NCI-H1417 (cell line): ENCODE measurements at regions not wholly inside any gene's neighbourhood (a gene's known extent, or its start where the extent isn't known, plus 50 kb on each side); places are given as distances from the start of the nearest gene placed in this dataset.
"Not testable (repeated sequence)": the region's sequence is repeated elsewhere in the genome, so short reads cannot be mapped to it uniquely, and the experiment has no call there.

Experiments
- DNase-seq, 3 experiments: peaks; one replicate each; lab custom pipeline; 2025; lab: John Stamatoyannopoulos, UW

- not testable (repeated sequence) for DNase-seq
Observed at GRCh38 chr1:148432318-148432717, 50.8 kb downstream of the PPIAL4G start.

DNA sequence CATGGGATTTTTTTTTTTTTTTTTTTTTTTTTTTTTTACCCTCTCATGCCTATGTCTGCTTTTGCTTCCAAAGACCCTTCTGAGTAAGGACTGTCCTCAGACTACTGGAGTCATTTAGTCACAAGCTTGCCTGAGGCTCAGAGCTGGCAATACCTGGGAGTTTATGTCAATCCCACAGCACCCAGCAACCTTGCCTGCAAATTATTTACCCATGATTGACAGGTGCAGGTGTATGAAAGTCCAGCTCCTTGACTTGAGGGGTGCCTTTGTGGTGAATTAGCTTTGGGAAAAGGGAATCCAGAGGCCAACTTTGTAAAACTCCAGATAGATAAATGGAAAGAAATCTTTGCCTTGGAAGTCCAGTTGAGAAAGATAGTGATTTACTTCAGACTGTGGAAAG lies 53.2 kb downstream of the PPIAL4G start:
- DNase-seq = not testable (repeated sequence)

DNA sequence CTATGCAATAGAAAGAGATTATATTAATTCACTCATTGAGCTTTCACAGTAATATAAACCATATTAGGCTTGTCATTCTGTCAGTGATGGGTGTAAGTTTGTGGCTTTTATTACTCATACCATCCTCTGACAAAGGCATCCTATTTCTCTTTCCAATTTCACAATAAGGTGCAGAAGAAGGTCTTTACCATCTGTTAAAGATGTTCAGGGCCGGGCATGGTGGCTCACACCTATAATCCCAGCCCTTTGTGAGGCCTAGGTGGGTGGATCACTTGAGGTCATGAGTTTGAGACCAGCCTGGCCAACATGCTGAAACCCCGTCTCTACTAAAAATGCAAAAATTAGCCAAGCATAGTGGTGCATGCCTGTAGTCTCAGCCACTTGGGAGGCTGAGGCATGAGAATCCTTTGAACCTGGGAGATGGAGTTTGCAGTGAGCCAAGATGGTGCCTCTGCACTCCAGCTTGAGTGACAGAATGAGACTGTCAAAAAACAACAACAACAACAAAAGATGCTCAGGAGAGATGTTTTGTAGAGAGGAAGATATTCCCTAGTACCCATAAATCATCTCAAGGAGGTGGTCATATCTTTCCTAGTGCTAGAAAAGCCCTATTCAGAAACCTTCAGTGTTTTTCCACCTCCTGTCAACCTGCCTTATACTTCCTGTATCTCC lies 56.0 kb downstream of the PPIAL4G start:
- DNase-seq = not testable (repeated sequence)

DNA sequence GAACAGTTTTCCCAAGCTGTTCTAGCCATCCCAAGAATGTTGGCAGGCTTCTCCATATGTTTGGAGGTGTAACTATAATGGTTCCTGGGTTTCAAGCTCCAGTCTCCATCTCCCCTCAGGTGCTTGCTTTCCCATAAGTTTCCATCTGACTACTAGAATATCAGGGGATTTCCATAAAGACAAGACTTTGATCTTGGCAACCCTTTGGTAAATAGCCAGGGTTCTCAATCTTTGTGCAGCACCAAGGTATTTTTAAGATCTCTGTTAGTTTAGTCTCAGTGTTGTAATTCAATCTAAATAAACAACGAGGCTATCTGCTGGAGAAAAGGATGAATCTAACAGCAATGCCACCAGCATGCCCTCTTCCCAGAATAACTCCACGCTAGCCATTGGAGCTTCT lies 56.7 kb downstream of the PPIAL4G start:
- DNase-seq = not testable (repeated sequence)

- DNase-seq = not testable (repeated sequence)
Observed at GRCh38 chr1:148424143-148425003, 58.7 kb downstream of the PPIAL4G start.

DNA sequence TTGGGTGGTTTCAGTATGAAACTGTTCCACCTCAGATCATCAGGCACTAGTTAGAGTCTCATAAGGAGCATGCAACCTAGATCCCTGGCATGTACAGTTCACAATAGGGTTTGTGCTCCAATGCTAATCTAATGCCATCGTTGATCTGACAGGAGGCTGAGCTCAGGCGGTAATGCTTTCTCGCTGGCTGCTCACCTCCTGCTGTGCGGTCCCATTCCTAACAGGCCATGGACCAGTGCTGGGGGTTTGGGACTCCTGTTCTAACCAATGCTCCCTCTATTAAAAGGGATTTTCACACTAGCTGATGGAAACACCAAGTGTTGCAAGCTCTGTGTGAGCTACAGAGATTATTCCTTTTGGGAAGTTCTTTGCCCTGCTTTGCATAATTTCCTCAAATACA lies 60.2 kb downstream of the PPIAL4G start:
- DNase-seq = not testable (repeated sequence)

GRCh38 chr1:148417241-148417640 lies 65.9 kb downstream of the PPIAL4G start:
- not testable (repeated sequence) for DNase-seq

GRCh38 chr1:148413385-148413784 lies 69.7 kb downstream of the PPIAL4G start:
- DNase-seq = not testable (repeated sequence)

DNA sequence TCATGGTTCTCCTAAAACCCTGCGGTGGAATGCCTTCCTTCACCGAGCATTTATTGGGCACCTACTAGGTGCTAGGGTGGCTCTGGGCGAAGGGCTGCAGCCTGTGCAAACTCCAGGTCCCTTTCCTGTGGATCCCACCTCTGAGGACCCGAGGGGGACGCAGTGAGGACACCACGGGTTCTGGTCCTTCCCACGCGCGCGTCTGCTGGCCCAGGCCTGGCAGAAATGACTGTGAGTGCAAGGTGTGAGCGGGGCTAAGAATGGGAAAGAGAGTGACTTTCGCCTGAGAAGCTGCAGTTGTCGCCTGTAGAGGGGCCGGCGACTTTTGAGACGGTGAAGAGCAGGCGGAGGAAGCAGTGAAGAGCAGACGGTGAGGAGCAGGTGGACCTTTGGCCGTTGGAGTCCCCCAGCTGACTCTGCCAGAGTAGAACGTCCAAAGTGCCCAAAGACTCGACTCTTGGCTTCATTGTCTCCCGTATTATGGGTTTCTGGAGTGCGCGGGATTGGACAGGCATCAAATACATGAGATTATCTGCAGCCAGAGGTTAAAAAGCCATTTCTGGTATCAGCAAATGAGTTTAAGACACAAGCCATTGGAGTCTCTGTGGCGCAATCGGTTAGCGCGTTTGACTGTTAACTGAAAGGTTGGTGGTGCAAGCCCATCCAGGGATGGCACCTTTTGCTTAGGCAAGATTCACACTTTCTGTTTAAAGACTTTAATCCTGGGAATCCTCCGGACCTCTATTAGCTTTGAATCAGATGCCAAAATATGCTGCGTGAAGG lies 78.1 kb downstream of the PPIAL4G start:
- DNase-seq = not testable (repeated sequence)

DNA sequence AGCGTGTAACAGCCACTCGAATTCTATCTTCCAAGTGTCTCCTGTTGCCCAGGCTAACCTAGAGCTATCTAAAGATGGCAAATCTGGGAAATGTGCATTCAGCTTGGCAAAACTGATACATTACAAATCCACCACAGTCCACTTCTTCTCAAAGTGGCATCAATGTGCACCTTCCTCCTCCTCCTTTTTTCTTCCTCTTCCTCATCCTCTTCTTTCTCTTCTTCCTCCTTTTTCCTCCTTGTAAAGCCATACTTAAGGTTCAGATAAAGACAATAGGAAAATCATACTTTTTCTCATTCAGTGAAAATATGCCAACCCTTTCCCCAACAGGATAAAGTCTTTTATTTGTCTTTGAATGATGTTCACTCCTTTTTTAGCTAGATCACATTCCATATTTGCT lies 79.2 kb downstream of the PPIAL4G start:
- DNase-seq = not testable (repeated sequence)

DNA sequence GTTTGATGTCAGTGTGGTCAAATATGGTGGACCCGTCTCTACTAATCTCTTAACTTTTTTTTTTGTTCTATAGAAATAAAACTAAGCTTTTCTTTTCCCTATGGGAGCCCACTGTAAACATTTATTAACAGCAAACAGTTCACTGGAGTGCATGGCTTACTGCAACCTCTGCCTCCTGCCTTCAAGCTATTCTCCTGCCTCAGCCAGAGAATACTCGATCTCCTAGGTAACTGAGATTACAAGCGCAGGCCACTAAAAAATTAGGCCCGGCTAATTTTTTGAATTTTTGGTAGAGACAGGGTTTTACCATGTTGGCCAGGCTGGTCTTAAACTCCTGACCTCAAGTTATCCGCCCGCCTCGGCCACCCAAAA lies 80.0 kb downstream of the PPIAL4G start:
- DNase-seq = peak in 1 of 3 experiments; percentile 31

DNA sequence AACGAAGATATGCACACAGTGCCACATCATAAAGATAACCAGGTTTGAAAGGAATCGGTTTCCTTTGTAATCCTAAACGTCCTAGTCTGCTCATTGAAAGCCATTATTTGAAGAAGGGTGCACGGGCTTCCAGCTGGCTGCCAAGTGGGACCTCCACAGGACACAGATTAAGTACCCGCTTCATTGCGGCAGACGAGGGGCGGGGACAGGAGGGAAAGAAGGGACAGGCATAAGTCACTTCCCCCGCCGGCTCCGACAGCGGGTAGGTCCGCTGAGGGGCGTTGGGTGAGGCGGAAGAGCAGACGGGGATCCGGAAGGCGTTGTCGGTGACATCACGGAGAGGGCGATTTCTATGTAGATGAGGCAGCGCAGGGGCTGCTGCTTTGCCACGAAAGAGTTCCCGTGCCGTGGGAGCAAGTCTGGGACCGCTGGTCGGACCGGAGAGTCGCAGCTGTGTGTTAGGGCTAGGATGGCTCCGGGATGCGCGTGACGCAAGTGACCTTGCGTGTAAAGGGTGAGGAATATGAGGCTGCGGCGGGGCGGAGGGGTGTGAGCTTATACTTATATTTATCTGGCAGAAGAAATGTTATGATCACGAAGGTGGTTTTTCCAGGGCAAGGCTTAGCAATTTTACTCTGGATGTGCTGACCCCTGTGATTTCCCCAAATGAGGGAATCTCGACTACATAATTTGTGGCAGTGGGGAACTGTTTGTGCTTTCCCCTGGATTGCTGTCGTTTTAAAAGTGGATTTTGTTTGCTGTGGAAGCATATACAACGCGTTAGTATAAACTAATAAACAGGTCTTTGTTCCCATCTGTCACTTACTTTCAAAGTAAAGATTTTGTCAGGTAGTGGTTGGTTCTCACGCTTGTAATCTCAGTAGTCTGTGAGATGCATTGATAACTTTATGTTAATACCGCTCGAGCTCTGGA lies 80.7 kb downstream of the PPIAL4G start:
- peak; percentile 79 to 88 (median 84) for DNase-seq

GRCh38 chr1:148397516-148397915 lies 85.6 kb downstream of the PPIAL4G start:
- not testable (repeated sequence) for DNase-seq

- DNase-seq = not testable (repeated sequence)
Observed at GRCh38 chr1:148392505-148392904, 90.6 kb downstream of the PPIAL4G start.

- DNase-seq = not testable (repeated sequence)
Observed at GRCh38 chr1:148391323-148391722, 91.8 kb downstream of the PPIAL4G start.

DNA sequence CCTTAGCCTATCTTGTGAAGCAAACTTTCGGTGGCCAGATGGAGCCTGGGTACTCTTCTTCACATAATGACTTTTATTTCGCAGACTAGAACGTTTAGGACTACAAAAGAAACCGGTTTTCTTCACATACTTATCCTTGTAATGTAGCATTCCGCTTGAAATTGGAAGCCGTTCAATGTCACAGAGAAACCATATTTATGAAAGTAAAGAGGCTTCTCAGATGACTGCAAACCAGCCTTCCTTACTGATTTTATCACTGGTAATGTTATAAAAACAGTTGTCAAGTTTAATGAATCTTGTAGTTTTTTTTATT lies 94.1 kb downstream of the PPIAL4G start:
- no peak for DNase-seq

DNA sequence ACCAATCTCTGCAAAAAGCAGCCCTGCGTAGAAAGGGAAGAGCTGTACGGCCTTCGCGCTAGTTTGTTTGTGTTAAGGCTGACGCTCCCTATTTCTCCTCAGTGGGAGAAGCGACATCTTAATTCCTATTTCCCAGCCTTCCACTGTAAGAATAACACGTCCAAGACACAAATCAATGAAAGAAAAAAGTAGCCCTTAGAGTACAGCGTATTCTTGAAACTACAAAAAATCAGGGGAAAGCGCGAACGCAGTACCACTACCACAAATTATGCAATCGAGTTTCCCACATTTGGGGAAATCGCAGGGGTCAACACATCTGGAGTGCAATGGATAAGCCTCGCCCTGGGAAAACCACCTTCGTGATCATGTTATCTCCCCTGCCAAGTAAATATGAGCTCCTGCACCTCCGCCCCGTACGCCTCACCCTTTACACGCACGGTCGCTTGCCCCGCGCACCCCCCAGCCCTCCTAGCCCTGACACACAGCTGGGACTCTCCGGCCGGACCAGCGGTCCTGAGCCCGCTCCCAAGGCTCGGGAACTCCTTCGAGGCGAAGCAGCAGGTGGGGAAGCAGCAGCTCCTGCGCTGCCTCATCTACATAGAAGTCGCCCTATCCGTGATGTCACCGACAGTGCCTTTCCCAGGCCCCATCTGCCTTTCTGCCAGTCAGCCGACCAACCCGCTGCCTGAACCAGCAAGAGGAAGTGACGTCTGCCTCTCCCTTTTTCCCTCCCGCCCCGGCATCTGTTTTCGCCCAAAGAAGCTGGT lies 94.7 kb downstream of the PPIAL4G start:
- DNase-seq = peak; percentile 85 to 95 (median 93)

- DNase-seq = not testable (repeated sequence)
Observed at GRCh38 chr1:148387949-148388259, 95.2 kb downstream of the PPIAL4G start.

- DNase-seq = peak in 1 of 3 experiments; percentile 31
Observed at GRCh38 chr1:148387122-148387948, 95.8 kb downstream of the PPIAL4G start.

- DNase-seq = no peak
Observed at GRCh38 chr1:148386617-148387016, 96.5 kb downstream of the PPIAL4G start.
